CD14-positive monocyte (primary cell): ENCODE measurements at regions not wholly inside any gene's neighbourhood (a gene's known extent, or its start where the extent isn't known, plus 50 kb on each side); places are given as distances from the start of the nearest gene placed in this dataset.

Source experiments
- DNase-seq, 3 donors: peaks; one replicate each; pipeline ENCODE4 v3.0.0-alpha.2; 2011 to 2022
- H2AFZ ChIP-seq: 2 replicates; pipeline ENCODE4 v1.6.0; 2012; ENCODE audit warnings: mild to moderate bottlenecking, low read depth, low read length, inconsistent platforms; ENCODE audit not compliant: insufficient read depth, poor library complexity, severe bottlenecking
- H3K27ac ChIP-seq, 2 donors: 1 replicate in 1 of 2; 2 replicates in 1 of 2; pipeline ENCODE4 v1.5.1; 2012 to 2013; ENCODE audit warnings: low read length in 2 of 2, control low read depth in 1 of 2, inconsistent platforms in 1 of 2, low read depth in 1 of 2, mild to moderate bottlenecking in 1 of 2
- H3K27me3 ChIP-seq, 2 donors: one replicate each; pipeline versions ENCODE4 v1.6.0 to v1.6.1; 2011 to 2013; ENCODE audit warnings: low read length in 2 of 2; ENCODE audit not compliant: control insufficient read depth in 2 of 2, insufficient read depth in 2 of 2
- H3K36me3 ChIP-seq, 2 donors: replicated peaks in 1 of 2; 1 replicate in 1 of 2; 2 replicates in 1 of 2; pipeline versions ENCODE4 v1.5.1 to v1.6.1; 2012 to 2013; ENCODE audit warnings: low read length in 2 of 2, control low read depth in 1 of 2, inconsistent platforms in 1 of 2, mild to moderate bottlenecking in 1 of 2; ENCODE audit not compliant: insufficient read depth in 2 of 2, control insufficient read depth in 1 of 2
- H3K4me1 ChIP-seq, 2 donors: 1 replicate in 1 of 2; 2 replicates in 1 of 2; pipeline versions ENCODE4 v1.5.1 to v1.6.1; 2012 to 2013; ENCODE audit warnings: low read length in 2 of 2, control low read depth in 1 of 2, inconsistent platforms in 1 of 2, mild to moderate bottlenecking in 1 of 2, moderate library complexity in 1 of 2; ENCODE audit not compliant: insufficient read depth in 2 of 2, control insufficient read depth in 1 of 2
- H3K4me2 ChIP-seq: replicated peaks from 2 replicates; pipeline ENCODE3; 2012; ENCODE audit warnings: low read length, moderate library complexity, mild to moderate bottlenecking; ENCODE audit not compliant: poor library complexity, severe bottlenecking; ENCODE audit errors: extremely low read depth
- H3K4me3 ChIP-seq, 3 experiments: fragments of 200-600 bp in 1 of 3; sonication (generic) in 1 of 3; replicated peaks in 1 of 3; 1 replicate in 2 of 3; 2 replicates in 1 of 3; pipeline ENCODE4 v1.5.1; 2011 to 2013; ENCODE audit warnings: low read length in 3 of 3, mild to moderate bottlenecking in 3 of 3, control low read depth in 2 of 3, low read depth in 2 of 3, inconsistent platforms in 1 of 3, moderate library complexity in 1 of 3
- H3K79me2 ChIP-seq: 2 replicates; pipeline ENCODE4 v1.6.0; 2012; ENCODE audit warnings: mild to moderate bottlenecking, control low read depth, inconsistent platforms, low read length, moderate library complexity; ENCODE audit not compliant: insufficient read depth
- H3K9ac ChIP-seq: 2 replicates; pipeline ENCODE4 v1.6.0; 2017; ENCODE audit warnings: low read length, mild to moderate bottlenecking; ENCODE audit not compliant: insufficient read depth, poor library complexity, severe bottlenecking
- H3K9me3 ChIP-seq, 2 donors: replicated peaks in 1 of 2; 1 replicate in 1 of 2; 2 replicates in 1 of 2; pipeline versions ENCODE4 v1.5.1 to v1.6.1; 2012 to 2013; ENCODE audit warnings: low read length in 2 of 2, control low read depth in 1 of 2; ENCODE audit not compliant: control insufficient read depth in 1 of 2, insufficient read depth in 1 of 2
- H4K20me1 ChIP-seq: 2 replicates; pipeline ENCODE4 v1.6.0; 2012; ENCODE audit warnings: mild to moderate bottlenecking, low read length, control low read depth, moderate library complexity; ENCODE audit not compliant: insufficient read depth
- H3K27ac Mint-ChIP-seq, 7 donors: one replicate each; pipeline ENCODE4 v1.8.0; 2020; ENCODE audit warnings: mild to moderate bottlenecking in 7 of 7, mixed read lengths in 7 of 7, moderate library complexity in 6 of 7, inconsistent platforms in 2 of 7
- H3K27me3 Mint-ChIP-seq, 3 donors: one replicate each; pipeline ENCODE4 v1.8.0; 2021 to 2022; ENCODE audit warnings: low read depth in 3 of 3, mild to moderate bottlenecking in 3 of 3, mixed read lengths in 3 of 3, moderate library complexity in 3 of 3, inconsistent platforms in 1 of 3
- H3K36me3 Mint-ChIP-seq, 2 donors: one replicate each; pipeline ENCODE4 v1.8.0; 2020; ENCODE audit warnings: mixed read lengths in 2 of 2, inconsistent platforms in 1 of 2, mild to moderate bottlenecking in 1 of 2
- H3K4me1 Mint-ChIP-seq: one replicate; pipeline ENCODE4 v1.8.0; 2020; ENCODE audit warnings: mild to moderate bottlenecking, mixed read lengths
- H3K4me3 Mint-ChIP-seq, 2 donors: one replicate each; pipeline ENCODE4 v1.8.0; 2020; ENCODE audit warnings: mild to moderate bottlenecking in 2 of 2, mixed read lengths in 2 of 2, moderate library complexity in 1 of 2
- H3K9me3 Mint-ChIP-seq, 7 donors: one replicate each; pipeline ENCODE4 v1.8.0; 2020 to 2022; ENCODE audit warnings: mixed read lengths in 7 of 7, mild to moderate bottlenecking in 6 of 7, moderate library complexity in 6 of 7, inconsistent platforms in 2 of 7
- CTCF ChIP-seq: fragments of 200-600 bp; IDR thresholded peaks from one replicate; pipeline ENCODE4 v1.8.0; 2022; ENCODE audit warnings: antibody characterized with exemption, mild to moderate bottlenecking
- WGBS: methylation state at CpG from one replicate; pipeline ENCODE4 v1.1.5; 2013; ENCODE audit warnings: missing lambda C conversion rate; ENCODE audit not compliant: insufficient coverage; 5-methylcytosine and 5-hydroxymethylcytosine counted together
- intact Hi-C, 2 donors: fragments of 100-400 bp; cut with micrococcal nuclease; formaldehyde crosslinking; loops; one replicate each; pipeline versions ENCODE4 v1.15.0 to v1.15.1; 2023

GRCh38 chr13:64934569-64935362 is 2295.4 kb downstream of the PCDH9 start:
- 100% methylated on average over 3 of the region's 5 CpGs for WGBS
- H3K9ac ChIP-seq, result no peak overlapping the region
- no peak overlapping the region for H2AFZ ChIP-seq
- H3K4me3 Mint-ChIP-seq, result no peak overlapping the region
- H3K36me3 ChIP-seq, result no peaks in the 10 kb centered on the region
- H3K4me1 ChIP-seq, result no peaks in the 10 kb centered on the region
- H3K36me3 Mint-ChIP-seq, result no peaks in the 10 kb centered on the region
- H3K27me3 ChIP-seq, result no peaks in the 10 kb centered on the region
- no peak overlapping the region for H3K4me3 ChIP-seq
- DNase-seq, result no peak
- H3K9me3 ChIP-seq, result no peaks in the 10 kb centered on the region
- no peaks in the 10 kb centered on the region for H3K27me3 Mint-ChIP-seq
- no peak overlapping the region for H3K27ac ChIP-seq
- intact Hi-C loops, result no loop called here
- no peak overlapping the region for H3K4me2 ChIP-seq
- peaks cover 0 to 2% (median 0%) of the 10 kb centered on the region in 7 donors for H3K9me3 Mint-ChIP-seq
- no peak for TF ChIP-seq CTCF
- H3K27ac Mint-ChIP-seq, result no peak overlapping the region
- H3K79me2 ChIP-seq, result no peaks in the 10 kb centered on the region
- H4K20me1 ChIP-seq, result no peaks in the 10 kb centered on the region
- H3K4me1 Mint-ChIP-seq, result no peaks in the 10 kb centered on the region

GRCh38 chr13:64930636-64931035 is 2299.5 kb downstream of the PCDH9 start:
- H3K9ac ChIP-seq, result no peak overlapping the region
- no peaks in the 10 kb centered on the region for H3K36me3 Mint-ChIP-seq
- H4K20me1 ChIP-seq, result no peaks in the 10 kb centered on the region
- H3K27me3 ChIP-seq, result no peaks in the 10 kb centered on the region
- H3K4me3 ChIP-seq, result no peak overlapping the region
- H3K4me3 Mint-ChIP-seq, result no peak overlapping the region
- no peaks in the 10 kb centered on the region for H3K79me2 ChIP-seq
- no peak for DNase-seq
- no peaks in the 10 kb centered on the region for H3K36me3 ChIP-seq
- no peak overlapping the region for H3K27ac ChIP-seq
- H3K9me3 Mint-ChIP-seq, result peaks cover 0 to 3% (median 3%) of the 10 kb centered on the region in 7 donors
- H3K4me1 Mint-ChIP-seq, result no peaks in the 10 kb centered on the region
- H3K9me3 ChIP-seq, result peaks cover 0 to 4% of the 10 kb centered on the region in 2 donors
- H2AFZ ChIP-seq, result no peak overlapping the region
- H3K27me3 Mint-ChIP-seq, result no peaks in the 10 kb centered on the region
- no peak for TF ChIP-seq CTCF
- no peaks in the 10 kb centered on the region for H3K4me1 ChIP-seq
- intact Hi-C loops, result no loop called here
- H3K4me2 ChIP-seq, result no peak overlapping the region
- H3K27ac Mint-ChIP-seq, result no peak overlapping the region
